Cardiac fibroblast (primary cell): ENCODE measurements at regions not wholly inside any gene's neighbourhood (a gene's known extent, or its start where the extent isn't known, plus 50 kb on each side); places are given as distances from the start of the nearest gene placed in this dataset.

Source experiments
- DNase-seq, 2 donors: peaks; one replicate each; pipeline versions ENCODE4 v3.0.0 to v3.0.0-alpha.2; 2010; ENCODE audit warnings: low read depth in 2 of 2
- H3K4me3 ChIP-seq, 2 donors: replicated peaks in 1 of 2; 1 replicate in 1 of 2; 2 replicates in 1 of 2; pipeline ENCODE4 v1.5.1; 2011; ENCODE audit warnings: low read depth in 2 of 2, low read length in 2 of 2, mild to moderate bottlenecking in 2 of 2, moderate library complexity in 1 of 2
- TF ChIP-seq, protein P1 (sequence below): IDR thresholded peaks from one replicate; pipeline ENCODE4 v1.5.1; 2011; ENCODE audit warnings: low read depth, mild to moderate bottlenecking, low read length, inconsistent platforms

DNA sequence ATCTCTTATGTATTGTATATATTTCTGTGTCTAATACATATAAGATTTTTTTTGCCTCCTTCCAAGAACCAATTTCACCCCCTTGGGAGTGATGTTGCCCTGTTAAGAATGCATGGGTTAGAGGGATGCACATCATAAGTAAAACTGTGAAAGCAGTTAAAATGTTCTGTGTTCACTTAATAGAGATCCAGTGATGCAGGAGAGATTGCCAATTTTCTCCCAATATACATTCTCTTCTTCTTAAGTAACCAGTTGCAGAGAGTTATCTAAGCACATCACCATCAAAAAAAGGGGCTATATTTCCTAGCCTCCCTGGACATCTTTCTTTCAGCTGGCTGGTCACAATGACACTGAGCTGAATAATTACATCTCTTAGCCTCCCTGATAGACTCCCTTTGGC, 307.0 kb downstream of the OSTF1 start:
- TF ChIP-seq, protein P1, sequence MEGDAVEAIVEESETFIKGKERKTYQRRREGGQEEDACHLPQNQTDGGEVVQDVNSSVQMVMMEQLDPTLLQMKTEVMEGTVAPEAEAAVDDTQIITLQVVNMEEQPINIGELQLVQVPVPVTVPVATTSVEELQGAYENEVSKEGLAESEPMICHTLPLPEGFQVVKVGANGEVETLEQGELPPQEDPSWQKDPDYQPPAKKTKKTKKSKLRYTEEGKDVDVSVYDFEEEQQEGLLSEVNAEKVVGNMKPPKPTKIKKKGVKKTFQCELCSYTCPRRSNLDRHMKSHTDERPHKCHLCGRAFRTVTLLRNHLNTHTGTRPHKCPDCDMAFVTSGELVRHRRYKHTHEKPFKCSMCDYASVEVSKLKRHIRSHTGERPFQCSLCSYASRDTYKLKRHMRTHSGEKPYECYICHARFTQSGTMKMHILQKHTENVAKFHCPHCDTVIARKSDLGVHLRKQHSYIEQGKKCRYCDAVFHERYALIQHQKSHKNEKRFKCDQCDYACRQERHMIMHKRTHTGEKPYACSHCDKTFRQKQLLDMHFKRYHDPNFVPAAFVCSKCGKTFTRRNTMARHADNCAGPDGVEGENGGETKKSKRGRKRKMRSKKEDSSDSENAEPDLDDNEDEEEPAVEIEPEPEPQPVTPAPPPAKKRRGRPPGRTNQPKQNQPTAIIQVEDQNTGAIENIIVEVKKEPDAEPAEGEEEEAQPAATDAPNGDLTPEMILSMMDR: no peak
- no peak for DNase-seq
- no peak overlapping the region for H3K4me3 ChIP-seq

DNA sequence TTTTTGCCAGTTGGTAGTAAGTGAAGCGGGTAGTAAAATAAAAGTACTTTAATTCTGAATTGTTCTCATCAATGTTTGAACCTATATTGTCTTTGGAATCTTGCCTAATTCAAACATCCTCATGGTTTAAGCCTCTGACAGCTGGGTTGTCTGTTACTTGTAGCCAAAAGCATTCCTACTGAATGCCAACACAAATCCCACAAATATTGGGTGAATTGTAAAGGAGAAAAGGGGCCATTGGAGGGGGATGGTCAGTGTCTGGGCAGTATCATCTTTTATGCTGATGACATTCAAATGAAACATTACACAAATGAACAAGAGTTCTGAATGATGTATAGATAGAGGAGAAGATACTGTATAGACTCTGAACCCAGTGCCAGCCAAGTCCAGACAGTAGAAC, 309.5 kb downstream of the OSTF1 start:
- TF ChIP-seq, protein P1: no peak
- no peak for DNase-seq
- H3K4me3 ChIP-seq: no peak overlapping the region

DNA sequence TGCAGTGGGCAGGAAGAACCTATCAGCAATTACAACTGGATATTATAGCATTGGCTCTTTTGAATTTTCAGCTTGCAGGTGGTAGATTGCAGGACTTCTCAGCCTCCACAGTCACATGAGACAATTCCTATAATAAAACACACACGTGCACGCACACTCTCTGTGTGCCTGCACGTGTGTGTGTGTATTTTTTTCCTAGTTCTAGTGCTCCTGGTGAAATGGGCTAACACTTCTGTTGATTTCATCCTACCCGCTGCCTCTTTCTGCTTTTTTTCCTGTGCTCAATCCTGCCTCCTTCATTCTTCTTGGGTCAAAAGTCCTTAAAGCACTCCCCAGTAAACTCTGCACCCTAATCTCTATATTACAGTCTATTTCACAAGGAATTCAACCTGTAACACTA, 320.1 kb downstream of the OSTF1 start:
- TF ChIP-seq, protein P1: no peak
- H3K4me3 ChIP-seq: no peak overlapping the region
- DNase-seq: no peak

DNA sequence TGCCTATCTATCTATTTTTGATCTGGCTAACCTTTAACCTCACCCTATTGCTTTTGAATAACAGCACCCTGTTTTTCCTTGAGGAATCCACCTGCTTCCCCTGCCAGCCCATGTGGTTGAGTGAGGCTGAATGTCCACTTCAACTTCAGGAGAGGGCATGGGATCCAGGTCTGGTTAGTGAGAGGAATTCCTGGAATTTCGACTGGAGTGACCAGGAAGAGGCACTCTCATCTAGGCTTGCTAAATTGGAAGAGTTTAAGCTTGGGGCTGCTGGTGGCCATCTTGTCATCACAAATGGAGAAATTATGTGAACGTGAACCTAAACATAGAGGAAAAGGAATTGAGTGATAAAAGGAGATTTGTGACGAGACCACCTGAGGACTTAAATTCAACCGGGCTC, 322.1 kb downstream of the OSTF1 start:
- TF ChIP-seq, protein P1: no peak
- no peak overlapping the region for H3K4me3 ChIP-seq
- DNase-seq: no peak

DNA sequence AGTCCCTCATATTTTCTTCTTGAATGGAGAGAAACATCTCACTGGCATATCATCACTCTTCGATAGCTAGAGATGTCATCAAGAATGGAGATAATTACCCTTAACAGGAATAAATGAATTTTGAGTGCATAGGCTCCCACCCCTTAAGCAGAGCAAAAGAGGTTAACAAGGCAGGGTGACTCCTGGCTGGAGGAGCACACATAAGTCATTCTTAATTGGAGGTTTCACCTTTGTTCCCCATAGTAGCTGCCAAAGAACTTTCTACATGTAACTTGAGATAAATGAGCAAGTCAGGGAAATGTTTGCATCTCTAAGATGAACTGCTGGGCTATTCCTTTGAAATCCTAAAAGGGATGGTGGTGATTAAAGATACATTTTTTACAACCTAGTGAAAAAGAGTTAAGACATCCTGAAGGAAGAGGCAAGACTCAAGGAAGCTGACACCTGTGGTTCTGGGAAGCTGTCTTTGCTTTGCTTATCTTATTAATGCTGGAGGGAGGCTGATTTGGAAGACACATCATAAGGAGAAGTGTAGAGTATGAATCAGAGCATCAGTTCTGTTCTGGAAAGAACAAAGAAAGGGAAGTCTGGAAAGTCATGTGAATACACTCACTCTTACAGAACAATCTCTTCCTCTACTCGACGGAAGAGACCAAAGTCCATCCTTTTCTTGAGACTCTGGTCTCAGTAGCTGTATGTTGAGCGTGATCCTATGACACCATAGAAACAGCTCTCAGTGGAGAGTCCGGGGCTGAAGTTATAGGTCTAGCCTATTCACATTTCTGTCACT, 326.3 kb downstream of the OSTF1 start:
- DNase-seq: no peak
- no peak overlapping the region for H3K4me3 ChIP-seq
- TF ChIP-seq, protein P1: no peak

DNA sequence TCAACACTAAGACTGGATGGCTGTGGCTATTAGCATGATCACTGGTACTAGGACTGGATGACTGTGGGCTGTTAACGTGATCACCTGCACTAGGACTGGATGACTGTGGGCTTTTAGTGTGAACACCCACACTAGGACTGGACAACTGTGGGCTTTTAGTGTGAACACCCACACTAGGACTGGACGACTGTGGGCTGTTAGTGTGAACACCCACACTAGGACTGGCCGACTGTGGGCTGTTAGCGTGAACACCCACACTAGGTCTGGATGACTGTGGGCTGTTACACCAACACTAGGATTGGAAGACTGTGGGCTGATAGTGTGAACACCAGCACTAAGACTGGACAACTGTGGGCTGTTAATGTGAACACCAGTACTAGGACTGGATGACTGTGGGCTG, 329.2 kb downstream of the OSTF1 start:
- TF ChIP-seq, protein P1: no peak
- no peak for DNase-seq
- H3K4me3 ChIP-seq: no peak overlapping the region

DNA sequence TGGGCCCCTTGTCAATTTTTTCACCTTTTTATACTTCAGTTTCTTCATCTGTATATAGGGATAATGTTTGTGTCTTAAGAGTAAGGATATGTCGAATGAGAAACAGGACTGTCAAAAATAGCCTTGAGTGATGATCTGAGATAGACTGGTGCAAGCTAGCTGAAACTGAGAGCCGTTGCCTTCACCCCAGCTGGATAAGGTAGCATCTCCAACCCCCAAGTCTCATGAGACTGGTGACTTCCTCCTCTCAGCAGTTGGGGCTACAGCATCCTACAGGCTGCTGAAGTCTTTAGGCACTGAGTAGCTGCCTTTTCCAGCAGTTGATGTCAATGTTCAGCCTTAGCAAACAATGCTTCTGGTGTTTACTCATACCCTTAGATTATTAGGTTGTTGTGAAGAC, 330.2 kb downstream of the OSTF1 start:
- no peak overlapping the region for H3K4me3 ChIP-seq
- no peak for DNase-seq
- TF ChIP-seq, protein P1: no peak
